SK-N-SH (cell line): ENCODE measurements at regions not wholly inside any gene's neighbourhood (a gene's known extent, or its start where the extent isn't known, plus 50 kb on each side); places are given as distances from the start of the nearest gene placed in this dataset.
A peak's percentile ranks its signal among the peaks of the same experiment; 100 is the strongest.

ENCODE experiments used
- CTCF ChIA-PET: fragments of 300-600, 350-600 bp; formaldehyde crosslinking; extraction: SDS; loops from one replicate; lab custom pipeline; 2021; lab: Yijun Ruan, JAX
- POLR2A ChIA-PET: fragments of 350-600 bp; sonication (Branson Sonifier 250); formaldehyde crosslinking; extraction: SDS; loops from one replicate; lab custom pipeline; 2020; ENCODE audit warnings: antibody characterized with exemption, inconsistent platforms; lab: Yijun Ruan, JAX
- DNase-seq: peaks from one replicate; pipeline ENCODE4 v3.0.0; 2012
- H2AFZ ChIP-seq: fragments of 200-600 bp; sonication (generic); 2 replicates; pipeline ENCODE4 v1.8.1; 2016; ENCODE audit warnings: antibody characterized with exemption, mild to moderate bottlenecking, low read depth
- H3F3A ChIP-seq: fragments of 200-600 bp; sonication (generic); replicated peaks from 2 replicates; pipeline ENCODE3; 2016; ENCODE audit warnings: antibody characterized with exemption, mild to moderate bottlenecking; ENCODE audit not compliant: insufficient read depth
- H3K27ac ChIP-seq, 2 experiments: fragments of 200-500 bp in 1 of 2; fragments of 200-600 bp in 1 of 2; sonication (Bioruptor generic) in 1 of 2; sonication (generic), shearing (Covaris generic) in 1 of 2; 2 replicates each; pipeline versions ENCODE4 v1.5.1 to v1.6.1; 2014 to 2016; ENCODE audit warnings: low read depth in 2 of 2, inconsistent platforms in 1 of 2, low read length in 1 of 2, mild to moderate bottlenecking in 1 of 2, mixed read lengths in 1 of 2
- H3K27me3 ChIP-seq: fragments of 200-600 bp; sonication (generic), shearing (Covaris generic); 2 replicates; pipeline ENCODE4 v1.6.1; 2016; ENCODE audit warnings: mixed run types; ENCODE audit not compliant: insufficient read depth
- H3K36me3 ChIP-seq, 2 experiments: fragments of 200-500 bp in 1 of 2; fragments of 200-600 bp in 1 of 2; sonication (Bioruptor generic) in 1 of 2; sonication (generic) in 1 of 2; replicated peaks in 1 of 2; 2 replicates each; pipeline versions ENCODE3 to v1.5.1; 2014 to 2016; ENCODE audit warnings: low read length in 1 of 2, mild to moderate bottlenecking in 1 of 2; ENCODE audit not compliant: insufficient read depth in 2 of 2, control insufficient read depth in 1 of 2
- H3K4me1 ChIP-seq, 2 experiments: fragments of 200-500 bp in 1 of 2; fragments of 200-600 bp in 1 of 2; sonication (Bioruptor generic) in 1 of 2; sonication (generic), shearing (Covaris generic) in 1 of 2; 2 replicates each; pipeline versions ENCODE4 v1.5.1 to v1.6.1; 2014 to 2016; ENCODE audit warnings: low read depth in 1 of 2, low read length in 1 of 2, mixed run types in 1 of 2; ENCODE audit not compliant: insufficient read depth in 2 of 2, control insufficient read depth in 1 of 2
- H3K4me2 ChIP-seq: fragments of 200-600 bp; sonication (generic), shearing (Covaris generic); 2 replicates; pipeline ENCODE4 v1.6.1; 2017; ENCODE audit warnings: mixed run types
- H3K4me3 ChIP-seq, 2 experiments: fragments of 200-500 bp in 1 of 2; fragments of 200-600 bp in 1 of 2; sonication (Bioruptor generic) in 1 of 2; sonication (generic), shearing (Covaris generic) in 1 of 2; 2 replicates each; pipeline versions ENCODE4 v1.5.1 to v1.8.1; 2014 to 2016; ENCODE audit warnings: low read depth in 2 of 2, inconsistent platforms in 1 of 2, low read length in 1 of 2, mild to moderate bottlenecking in 1 of 2, mixed read lengths in 1 of 2, moderate library complexity in 1 of 2
- H3K79me2 ChIP-seq: fragments of 200-600 bp; sonication (generic); 2 replicates; pipeline ENCODE4 v1.8.1; 2017; ENCODE audit warnings: mild to moderate bottlenecking; ENCODE audit not compliant: insufficient read depth
- H3K9ac ChIP-seq: fragments of 200-600 bp; sonication (generic); 2 replicates; pipeline ENCODE4 v1.6.1; 2017; ENCODE audit warnings: mixed run types
- H3K9me2 ChIP-seq: fragments of 200-600 bp; sonication (generic); 2 replicates; pipeline ENCODE4 v1.6.1; 2017; ENCODE audit warnings: mixed run types
- H3K9me3 ChIP-seq: fragments of 200-600 bp; sonication (generic); 2 replicates; pipeline ENCODE4 v1.6.1; 2017; ENCODE audit warnings: mixed run types, mild to moderate bottlenecking, moderate library complexity
- H4K20me1 ChIP-seq: fragments of 200-600 bp; sonication (generic); 2 replicates; pipeline ENCODE4 v1.6.1; 2017; ENCODE audit warnings: mild to moderate bottlenecking, mixed run types; ENCODE audit not compliant: insufficient read depth
- CHD2 ChIP-seq: fragments of 150-350 bp; IDR thresholded peaks from 2 replicates; pipeline ENCODE4 v1.6.1; 2018; ENCODE audit warnings: low read length; ENCODE audit not compliant: partially characterized antibody
- CTCF ChIP-seq: fragments of 200-600 bp; sonication (generic); IDR thresholded peaks from 2 replicates; pipeline ENCODE4 v1.6.1; 2017; ENCODE audit warnings: antibody characterized with exemption, mild to moderate bottlenecking, moderate library complexity
- EP300 ChIP-seq, 2 experiments: IDR thresholded peaks; 2 replicates each; pipeline versions ENCODE4 v1.4.0 to v1.6.1; 2012; ENCODE audit warnings: borderline replicate concordance in 1 of 2, low read depth in 1 of 2, low read length in 1 of 2
- FOXJ3 ChIP-seq: sonication (generic); formaldehyde crosslinking; IDR thresholded peaks from 2 replicates; pipeline ENCODE4 v1.5.1; 2020; ENCODE audit warnings: mild to moderate bottlenecking, missing genetic modification reagents
- FOXM1 ChIP-seq: IDR thresholded peaks from 2 replicates; pipeline ENCODE4 v1.4.0; 2012; ENCODE audit warnings: low read depth, mild to moderate bottlenecking
- GABPA ChIP-seq: IDR thresholded peaks from 2 replicates; pipeline ENCODE4 v1.4.0; 2012; ENCODE audit warnings: low read depth, mild to moderate bottlenecking
- GATA2 ChIP-seq: sonication (generic); formaldehyde crosslinking; IDR thresholded peaks from 2 replicates; pipeline ENCODE4 v1.5.0; 2020; ENCODE audit warnings: mild to moderate bottlenecking, missing genetic modification reagents
- IRF3 ChIP-seq: fragments of 150-350 bp; IDR thresholded peaks from 2 replicates; pipeline ENCODE4 v1.6.1; 2016; ENCODE audit warnings: mild to moderate bottlenecking, low read depth, low read length
- NFIC ChIP-seq: IDR thresholded peaks from 2 replicates; pipeline ENCODE4 v1.4.0; 2012; ENCODE audit warnings: borderline replicate concordance
- NRF1 ChIP-seq: IDR thresholded peaks from 2 replicates; pipeline ENCODE4 v1.6.1; 2012; ENCODE audit warnings: low read depth, mild to moderate bottlenecking, low read length
- PBX3 ChIP-seq: IDR thresholded peaks from 2 replicates; pipeline ENCODE4; 2012
- POLR2AphosphoS5 ChIP-seq: IDR thresholded peaks from 2 replicates; pipeline ENCODE4 v1.6.1; 2012; ENCODE audit warnings: low read depth, low read length
- RAD21 ChIP-seq: IDR thresholded peaks from 2 replicates; pipeline ENCODE4 v1.6.1; 2012; ENCODE audit warnings: mild to moderate bottlenecking, low read length
- RCOR1 ChIP-seq: fragments of 150-350 bp; IDR thresholded peaks from 2 replicates; pipeline ENCODE4 v1.6.1; 2017; ENCODE audit warnings: antibody characterized with exemption, low read length
- REST ChIP-seq: IDR thresholded peaks from 2 replicates; pipeline ENCODE4 v1.6.1; 2012; ENCODE audit warnings: mild to moderate bottlenecking, low read depth, low read length, moderate library complexity
- RXRA ChIP-seq: IDR thresholded peaks from 2 replicates; pipeline ENCODE4 v1.4.0; 2012; ENCODE audit warnings: low read depth, mild to moderate bottlenecking, borderline replicate concordance
- SIN3A ChIP-seq: IDR thresholded peaks from 2 replicates; pipeline ENCODE4 v1.6.1; 2012; ENCODE audit warnings: low read depth, mild to moderate bottlenecking, low read length, moderate library complexity, borderline replicate concordance
- SMC3 ChIP-seq: IDR thresholded peaks from 2 replicates; pipeline ENCODE4 v1.6.1; 2012; ENCODE audit warnings: low read depth, low read length, improper control_type of control experiment
- TCF12 ChIP-seq: IDR thresholded peaks from 2 replicates; pipeline ENCODE4 v1.4.0; 2012
- USF1 ChIP-seq: IDR thresholded peaks from 2 replicates; pipeline ENCODE4 v1.4.0; 2012; ENCODE audit warnings: low read depth, borderline replicate concordance
- USF2 ChIP-seq: fragments of 150-350 bp; IDR thresholded peaks from 2 replicates; pipeline ENCODE4 v1.6.1; 2017; ENCODE audit warnings: antibody characterized with exemption, low read length, low read depth, borderline replicate concordance
- ZBTB33 ChIP-seq: IDR thresholded peaks from 2 replicates; pipeline ENCODE4 v1.4.0; 2012; ENCODE audit warnings: low read depth, borderline replicate concordance
- WGBS: methylation state at CpG from one replicate; pipeline ENCODE4 v1.1.6; 2017; ENCODE audit warnings: low lambda C conversion rate; 5-methylcytosine and 5-hydroxymethylcytosine counted together

- Histone ChIP-seq H3K27ac (peak overlapping the region in 1 of 2 experiments; percentile 85; a peak in 2 of 4 replicates), H3K36me3 (no peaks in the 10 kb centered on the region), H3K4me3 (no peak overlapping the region), H3K9ac (no peak overlapping the region), H3K27me3 (no peaks in the 10 kb centered on the region), H3F3A (no peaks in the 10 kb centered on the region), H3K4me1 (peaks cover 0 to 6% of the 10 kb centered on the region in 2 experiments; a peak in 2 of 4 replicates), H2AFZ (no peak overlapping the region), H3K4me2 (no peak overlapping the region), H4K20me1 (no peaks in the 10 kb centered on the region), H3K9me2 (no peaks in the 10 kb centered on the region), H3K79me2 (no peaks in the 10 kb centered on the region), H3K9me3 (no peaks in the 10 kb centered on the region)
- ChIA-PET CTCF (interaction anchor here (1.1 to 1.5 kb wide), 4 partner anchors 39 to 750 kb away, joined by 4 to 6 read pairs (median 4); partner anchors contain the start of gene ACVR1), POLR2A (interaction anchor here (1.0 kb wide), 1 partner anchor 119 kb away, joined by 3 read pairs; the partner anchor contains the start of gene ACVR1)
- WGBS, result 9% methylated on average over 1 of the region's 1 CpG
- DNase-seq, result peak; percentile 40
- TF ChIP-seq SMC3, result no peak
- peak; percentile 57 for TF ChIP-seq CHD2
- TF ChIP-seq USF1, result no peak
- TF ChIP-seq ZBTB33, result no peak
- TF ChIP-seq POLR2AphosphoS5, result no peak
- TF ChIP-seq SIN3A, result no peak
- TF ChIP-seq RXRA, result no peak
- TF ChIP-seq TCF12, result peak; percentile 31; the same call in 1 of the 2 replicates
- TF ChIP-seq FOXM1, result no peak
- peak in 1 of 2 experiments; percentile 93; a peak in 2 of 4 replicates for TF ChIP-seq EP300 (IDR thresholded peaks at IDR 0.05; ENCODE audit: borderline replicate concordance in 1 of 2, low read depth in 1 of 2, low read length in 1 of 2)
- no peak for TF ChIP-seq REST
- TF ChIP-seq NFIC, result no peak
- no peak for TF ChIP-seq NRF1
- no peak for TF ChIP-seq GABPA
- TF ChIP-seq FOXJ3, result peak; percentile 75; the same call in 1 of the 2 replicates
- no peak for TF ChIP-seq CTCF
- TF ChIP-seq PBX3, result no peak
- TF ChIP-seq GATA2, result peak; percentile 58; the same call in 1 of the 2 replicates
- peak; percentile 28 for TF ChIP-seq RAD21
- TF ChIP-seq USF2, result no peak
- TF ChIP-seq RCOR1, result peak; percentile 86
- TF ChIP-seq IRF3, result no peak
These were observed 106.6 kb upstream of the UPP2 start for GRCh38 chr2:157995117-157995516.
